Calu3 (cell line): ENCODE measurements at regions not wholly inside any gene's neighbourhood (a gene's known extent, or its start where the extent isn't known, plus 50 kb on each side); places are given as distances from the start of the nearest gene placed in this dataset.

Source experiments
- BruUV-seq: library from RNA; stranded (reverse); fragments of 400-500 nt; replicated peaks from 2 replicates; lab custom pipeline; 2021; lab: Mats Ljungman, UMichigan
- CTCF ChIA-PET: fragments of 300-600 bp; sonication (Branson Sonifier 250); formaldehyde crosslinking; loops from one replicate; lab custom pipeline; 2022; ENCODE audit warnings: antibody characterized with exemption; lab: Charles Lee
- DNase-seq: peaks from one replicate; pipeline ENCODE4 v3.0.0; 2022
- H3K27ac Mint-ChIP-seq: one replicate; pipeline ENCODE4 v1.8.0; 2022; ENCODE audit warnings: mixed read lengths; ENCODE audit not compliant: unreplicated experiment
- H3K27me3 Mint-ChIP-seq: one replicate; pipeline ENCODE4 v1.8.0; 2022; ENCODE audit warnings: mixed read lengths; ENCODE audit not compliant: unreplicated experiment
- H3K36me3 Mint-ChIP-seq: one replicate; pipeline ENCODE4 v1.8.0; 2022; ENCODE audit warnings: mild to moderate bottlenecking, moderate library complexity, mixed read lengths; ENCODE audit not compliant: insufficient read depth, unreplicated experiment
- H3K4me1 Mint-ChIP-seq: one replicate; pipeline ENCODE4 v1.8.0; 2022; ENCODE audit warnings: mild to moderate bottlenecking, low read depth, mixed read lengths; ENCODE audit not compliant: unreplicated experiment
- H3K4me3 Mint-ChIP-seq: one replicate; pipeline ENCODE4 v1.8.0; 2022; ENCODE audit warnings: mild to moderate bottlenecking, low read depth, moderate library complexity, mixed read lengths; ENCODE audit not compliant: unreplicated experiment
- H3K9me3 Mint-ChIP-seq: one replicate; pipeline ENCODE4 v1.8.0; 2022; ENCODE audit warnings: low read depth, mixed read lengths; ENCODE audit not compliant: unreplicated experiment
- intact Hi-C: fragments of 100-400 bp; cut with micrococcal nuclease; formaldehyde crosslinking; loops from one replicate; pipeline ENCODE4 v1.10.0; 2022; ENCODE audit not compliant: unreplicated experiment
- TF ChIP-seq, protein P1 (sequence below): fragments of 200-600 bp; IDR thresholded peaks from one replicate; pipeline ENCODE4 v1.8.0; 2022; ENCODE audit warnings: antibody characterized with exemption; ENCODE audit not compliant: unreplicated experiment

DNA sequence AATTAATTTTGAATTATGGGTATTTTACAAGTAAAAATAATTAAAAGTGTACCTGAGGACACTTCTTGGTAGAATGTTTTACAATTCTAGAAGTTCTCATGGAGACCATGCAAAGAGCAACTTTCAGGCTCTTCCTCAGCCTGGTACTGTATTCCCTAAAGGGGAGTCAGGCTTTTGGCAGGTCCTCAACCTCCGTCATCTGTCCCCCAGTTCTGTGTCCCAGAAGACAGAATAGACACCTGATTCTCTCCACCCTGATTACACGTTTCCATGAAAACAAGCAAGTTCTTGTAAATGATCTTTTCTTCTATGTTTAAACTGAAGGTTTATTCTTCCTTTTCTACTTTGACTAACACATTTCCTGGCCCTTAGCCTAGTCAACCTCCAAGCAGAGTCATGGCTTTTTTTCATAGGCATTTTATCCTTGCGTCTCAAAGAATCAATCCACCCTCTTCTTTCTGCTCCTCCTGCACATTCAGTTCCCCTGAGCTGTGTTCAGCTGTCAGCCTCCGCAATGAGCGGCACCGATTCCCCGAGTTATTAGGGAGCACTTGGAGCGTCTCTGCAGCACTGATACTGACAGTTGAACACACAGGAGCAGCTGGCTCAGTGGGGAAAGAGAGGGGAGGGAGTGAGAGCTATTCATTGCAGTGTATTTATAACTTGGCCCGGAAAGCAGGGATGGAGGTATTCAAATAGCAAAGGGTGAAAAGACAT lies 1082.4 kb upstream of the MAP3K7 start:
- no peaks in the 10 kb centered on the region for H3K4me1 Mint-ChIP-seq
- H3K36me3 Mint-ChIP-seq = no peaks in the 10 kb centered on the region
- intact Hi-C loops = no loop called here
- TF ChIP-seq, protein P1, sequence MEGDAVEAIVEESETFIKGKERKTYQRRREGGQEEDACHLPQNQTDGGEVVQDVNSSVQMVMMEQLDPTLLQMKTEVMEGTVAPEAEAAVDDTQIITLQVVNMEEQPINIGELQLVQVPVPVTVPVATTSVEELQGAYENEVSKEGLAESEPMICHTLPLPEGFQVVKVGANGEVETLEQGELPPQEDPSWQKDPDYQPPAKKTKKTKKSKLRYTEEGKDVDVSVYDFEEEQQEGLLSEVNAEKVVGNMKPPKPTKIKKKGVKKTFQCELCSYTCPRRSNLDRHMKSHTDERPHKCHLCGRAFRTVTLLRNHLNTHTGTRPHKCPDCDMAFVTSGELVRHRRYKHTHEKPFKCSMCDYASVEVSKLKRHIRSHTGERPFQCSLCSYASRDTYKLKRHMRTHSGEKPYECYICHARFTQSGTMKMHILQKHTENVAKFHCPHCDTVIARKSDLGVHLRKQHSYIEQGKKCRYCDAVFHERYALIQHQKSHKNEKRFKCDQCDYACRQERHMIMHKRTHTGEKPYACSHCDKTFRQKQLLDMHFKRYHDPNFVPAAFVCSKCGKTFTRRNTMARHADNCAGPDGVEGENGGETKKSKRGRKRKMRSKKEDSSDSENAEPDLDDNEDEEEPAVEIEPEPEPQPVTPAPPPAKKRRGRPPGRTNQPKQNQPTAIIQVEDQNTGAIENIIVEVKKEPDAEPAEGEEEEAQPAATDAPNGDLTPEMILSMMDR = no peak
- DNase-seq = no peak
- no peaks in the 10 kb centered on the region for H3K9me3 Mint-ChIP-seq
- H3K27me3 Mint-ChIP-seq = no peaks in the 10 kb centered on the region
- BruUV-seq = no TSS peak
- no peak overlapping the region for H3K27ac Mint-ChIP-seq
- no peak overlapping the region for H3K4me3 Mint-ChIP-seq
- CTCF ChIA-PET = no interaction called here

DNA sequence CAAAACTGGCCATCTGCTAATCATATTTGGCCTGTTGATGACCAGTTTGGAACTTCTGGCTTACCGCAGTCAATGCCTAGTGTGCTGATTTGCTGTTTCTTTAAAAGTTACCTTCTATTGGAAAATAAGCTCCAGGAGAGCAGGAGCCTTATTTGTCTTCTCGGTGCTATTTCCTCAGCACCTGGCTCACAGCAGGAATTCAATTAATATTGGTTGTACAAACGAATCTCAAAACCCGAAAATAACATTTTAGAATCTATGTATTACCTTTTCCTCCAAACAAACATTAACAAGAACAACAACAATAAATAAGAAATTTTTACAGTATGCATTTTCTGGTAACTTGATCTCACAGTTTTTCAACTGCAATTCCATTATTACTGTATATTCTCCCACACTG lies 1080.7 kb upstream of the MAP3K7 start:
- Mint-ChIP-seq H3K27ac (no peak overlapping the region), H3K4me1 (no peaks in the 10 kb centered on the region), H3K4me3 (no peak overlapping the region), H3K36me3 (no peaks in the 10 kb centered on the region), H3K27me3 (no peaks in the 10 kb centered on the region), H3K9me3 (no peaks in the 10 kb centered on the region)
- TF ChIP-seq, protein P1 = no peak
- CTCF ChIA-PET = no interaction called here
- no peak for DNase-seq
- intact Hi-C loops = no loop called here
- no TSS peak for BruUV-seq

DNA sequence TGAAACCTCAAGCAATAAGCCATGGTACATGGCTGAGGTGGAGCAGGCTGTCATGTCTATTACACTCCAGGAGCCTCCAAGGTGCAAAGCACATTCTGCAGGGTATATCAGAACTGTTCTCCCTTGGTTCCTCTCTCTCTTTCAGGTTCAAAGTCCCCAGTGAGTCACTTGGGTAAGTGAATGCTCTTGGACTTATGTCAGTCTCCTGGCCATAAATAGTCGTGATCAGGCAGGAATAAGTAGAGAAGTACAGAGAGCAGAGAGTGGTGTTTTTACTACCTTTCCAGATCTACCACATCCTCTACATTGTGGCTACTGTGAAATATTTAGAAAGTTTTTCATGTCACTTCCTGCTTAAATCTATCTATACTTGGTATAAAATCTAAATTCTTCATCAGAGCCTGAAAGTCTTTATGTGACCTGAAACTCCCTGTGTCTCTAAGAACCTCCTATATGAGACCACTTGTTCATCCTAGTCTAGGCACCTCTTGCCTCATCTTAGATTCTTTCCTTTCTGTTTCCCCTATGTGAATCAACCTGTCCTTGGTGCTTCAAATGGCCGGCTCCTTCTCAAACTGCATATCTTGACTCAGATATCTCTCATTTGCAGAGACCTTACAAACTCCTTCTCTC lies 1077.6 kb upstream of the MAP3K7 start:
- Mint-ChIP-seq H3K27me3 (no peaks in the 10 kb centered on the region), H3K9me3 (no peaks in the 10 kb centered on the region), H3K4me1 (no peaks in the 10 kb centered on the region), H3K36me3 (no peaks in the 10 kb centered on the region), H3K4me3 (no peak overlapping the region), H3K27ac (no peak overlapping the region)
- BruUV-seq = no TSS peak
- no peak for DNase-seq
- TF ChIP-seq, protein P1 = no peak
- CTCF ChIA-PET = no interaction called here
- intact Hi-C loops = no loop called here

DNA sequence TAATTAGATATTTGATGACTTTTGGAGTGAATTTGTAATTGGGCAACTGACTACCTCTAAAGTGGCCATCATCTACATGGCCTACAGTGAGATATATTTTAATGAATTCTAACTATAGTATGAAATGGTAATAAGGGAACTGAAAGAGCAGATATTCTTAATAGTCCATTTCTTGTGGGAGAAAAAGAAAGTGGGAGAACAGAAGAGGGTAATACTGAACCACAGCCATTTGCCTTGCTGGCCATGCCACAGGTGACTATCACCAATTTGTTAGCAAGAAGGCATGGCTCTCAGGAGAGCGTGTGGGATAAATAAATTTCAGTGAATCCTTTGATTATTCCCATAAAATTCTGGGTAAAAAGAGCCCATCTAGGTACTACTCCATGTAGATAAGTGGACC lies 1074.0 kb upstream of the MAP3K7 start:
- Mint-ChIP-seq H3K36me3 (no peaks in the 10 kb centered on the region), H3K27me3 (no peaks in the 10 kb centered on the region), H3K4me1 (no peaks in the 10 kb centered on the region), H3K27ac (no peak overlapping the region), H3K4me3 (no peak overlapping the region), H3K9me3 (no peaks in the 10 kb centered on the region)
- BruUV-seq = no TSS peak
- CTCF ChIA-PET = no interaction called here
- TF ChIP-seq, protein P1 = no peak
- intact Hi-C loops = no loop called here
- no peak for DNase-seq
